Loucy (cell line): ENCODE measurements at regions not wholly inside any gene's neighbourhood (a gene's known extent, or its start where the extent isn't known, plus 50 kb on each side); places are given as distances from the start of the nearest gene placed in this dataset.

Experiments used
- CTCF ChIP-seq: fragments of 200-600 bp; sonication (generic); conservative IDR thresholded peaks from 2 replicates; pipeline ENCODE4 v1.5.1; 2014; ENCODE audit warnings: mild to moderate bottlenecking, antibody characterized with exemption, low read length
- EZH2phosphoT487 ChIP-seq: fragments of 200-600 bp; IDR thresholded peaks from 2 replicates; pipeline ENCODE4 v1.6.1; 2018; ENCODE audit warnings: antibody characterized with exemption, mild to moderate bottlenecking, moderate library complexity, borderline replicate concordance

- TF ChIP-seq CTCF (no peak), EZH2phosphoT487 (no peak)
These were observed 210.4 kb downstream of the SPRY1 start for GRCh38 chr4:123606946-123607542.
